CD4-positive, alpha-beta memory T cell (primary cell): ENCODE measurements at regions not wholly inside any gene's neighbourhood (a gene's known extent, or its start where the extent isn't known, plus 50 kb on each side); places are given as distances from the start of the nearest gene placed in this dataset.

Source experiments
- CTCF ChIA-PET: fragments of 350-600 bp; sonication (Branson Sonifier 250); formaldehyde crosslinking; loops from one replicate; lab custom pipeline; 2021; ENCODE audit warnings: inconsistent platforms; ENCODE audit not compliant: partially characterized antibody; lab: Charles Lee
- POLR2A ChIA-PET: fragments of 350-600 bp; sonication (Branson Sonifier 250); formaldehyde crosslinking; loops from one replicate; lab custom pipeline; 2021; ENCODE audit not compliant: partially characterized antibody; lab: Charles Lee
- DNase-seq, 5 donors: peaks; one replicate each; pipeline versions ENCODE4 v3.0.0 to v3.0.0-alpha.2; 2020 to 2022; ENCODE audit warnings: mixed read lengths in 1 of 5
- H3K27ac ChIP-seq: one replicate; pipeline ENCODE4 v1.7.0; 2013; ENCODE audit warnings: low read depth, low read length
- H3K27me3 ChIP-seq: 2 replicates; pipeline ENCODE4 v1.7.0; 2013; ENCODE audit warnings: mild to moderate bottlenecking, low read length, moderate library complexity; ENCODE audit not compliant: insufficient read depth
- H3K36me3 ChIP-seq: 2 replicates; pipeline ENCODE4 v1.7.0; 2013; ENCODE audit warnings: mild to moderate bottlenecking, low read length, moderate library complexity; ENCODE audit not compliant: insufficient read depth
- H3K4me1 ChIP-seq: 2 replicates; pipeline ENCODE4 v1.7.0; 2013; ENCODE audit warnings: mild to moderate bottlenecking, low read length, moderate library complexity; ENCODE audit not compliant: insufficient read depth
- H3K4me3 ChIP-seq, 2 donors: one replicate each; pipeline ENCODE4 v1.7.0; 2013; ENCODE audit warnings: low read length in 2 of 2, mild to moderate bottlenecking in 1 of 2
- H3K9me3 ChIP-seq, 2 donors: one replicate each; pipeline ENCODE4 v1.7.0; 2013; ENCODE audit warnings: low read length in 2 of 2, control low read depth in 1 of 2; ENCODE audit not compliant: control insufficient read depth in 1 of 2
- H3K27ac Mint-ChIP-seq, 7 donors: one replicate each; pipeline ENCODE4 v1.8.0; 2020 to 2021; ENCODE audit warnings: mixed read lengths in 7 of 7, mild to moderate bottlenecking in 6 of 7, inconsistent platforms in 3 of 7, moderate library complexity in 3 of 7
- H3K27me3 Mint-ChIP-seq, 2 donors: one replicate each; pipeline ENCODE4 v1.8.0; 2020 to 2021; ENCODE audit warnings: mixed read lengths in 2 of 2
- H3K36me3 Mint-ChIP-seq, 2 donors: one replicate each; pipeline ENCODE4 v1.8.0; 2020 to 2021; ENCODE audit warnings: mixed read lengths in 2 of 2, inconsistent platforms in 1 of 2, mild to moderate bottlenecking in 1 of 2
- H3K4me1 Mint-ChIP-seq, 4 donors: one replicate each; pipeline ENCODE4 v1.8.0; 2020 to 2021; ENCODE audit warnings: mixed read lengths in 4 of 4, mild to moderate bottlenecking in 1 of 4
- H3K4me3 Mint-ChIP-seq, 8 donors: one replicate each; pipeline ENCODE4 v1.8.0; 2020 to 2021; ENCODE audit warnings: mixed read lengths in 8 of 8, mild to moderate bottlenecking in 7 of 8, moderate library complexity in 6 of 8, inconsistent platforms in 3 of 8
- H3K9me3 Mint-ChIP-seq, 8 donors: one replicate each; pipeline ENCODE4 v1.8.0; 2020 to 2021; ENCODE audit warnings: mixed read lengths in 8 of 8, mild to moderate bottlenecking in 5 of 8, inconsistent platforms in 3 of 8, moderate library complexity in 1 of 8
- intact Hi-C: fragments of 100-400 bp; cut with micrococcal nuclease; formaldehyde crosslinking; loops from one replicate; pipeline ENCODE4 v1.15.1; 2023

GRCh38 chr16:85162478-85163277 is 50.4 kb upstream of the CIBAR2 start:
- CTCF ChIA-PET = no interaction called here
- no peak overlapping the region for H3K27ac ChIP-seq
- Mint-ChIP-seq H3K27ac (no peak overlapping the region), H3K4me3 (no peak overlapping the region), H3K36me3 (no peaks in the 10 kb centered on the region), H3K27me3 (peaks cover 7 to 16% of the 10 kb centered on the region in 2 donors), H3K9me3 (no peaks in the 10 kb centered on the region), H3K4me1 (peaks cover 4 to 13% (median 7%) of the 10 kb centered on the region in 4 donors)
- intact Hi-C loops = no loop called here
- H3K27me3 ChIP-seq = no peaks in the 10 kb centered on the region
- H3K36me3 ChIP-seq = no peaks in the 10 kb centered on the region
- H3K4me1 ChIP-seq = peaks cover 5% of the 10 kb centered on the region
- POLR2A ChIA-PET = no interaction called here
- H3K4me3 ChIP-seq = no peak overlapping the region
- DNase-seq = no peak
- H3K9me3 ChIP-seq = no peaks in the 10 kb centered on the region

GRCh38 chr16:85163278-85164112 is 51.2 kb upstream of the CIBAR2 start:
- no peak overlapping the region for H3K4me3 ChIP-seq
- Mint-ChIP-seq H3K4me3 (no peak overlapping the region), H3K36me3 (no peaks in the 10 kb centered on the region), H3K27ac (no peak overlapping the region), H3K27me3 (peaks cover 10 to 21% of the 10 kb centered on the region in 2 donors), H3K9me3 (no peaks in the 10 kb centered on the region), H3K4me1 (peaks cover 0 to 8% (median 0%) of the 10 kb centered on the region in 4 donors)
- intact Hi-C loops = no loop called here
- H3K9me3 ChIP-seq = no peaks in the 10 kb centered on the region
- ChIA-PET POLR2A (no interaction called here), CTCF (no interaction called here)
- H3K27ac ChIP-seq = no peak overlapping the region
- DNase-seq = no peak
- H3K4me1 ChIP-seq = no peaks in the 10 kb centered on the region
- peaks cover 4% of the 10 kb centered on the region for H3K27me3 ChIP-seq
- H3K36me3 ChIP-seq = no peaks in the 10 kb centered on the region

- intact Hi-C loops = no loop called here
- CTCF ChIA-PET = no interaction called here
These were observed 52.2 kb upstream of the CIBAR2 start for GRCh38 chr16:85164431-85164830.

GRCh38 chr16:85164838-85165516 is 52.7 kb upstream of the CIBAR2 start:
- no peak overlapping the region for H3K27ac Mint-ChIP-seq
- H3K27me3 ChIP-seq = peaks cover 6% of the 10 kb centered on the region
- ChIA-PET CTCF (no interaction called here), POLR2A (no interaction called here)
- no peak overlapping the region for H3K4me3 Mint-ChIP-seq
- intact Hi-C loops = no loop called here
- peaks cover 8 to 23% of the 10 kb centered on the region in 2 donors for H3K27me3 Mint-ChIP-seq
- no peaks in the 10 kb centered on the region for H3K36me3 Mint-ChIP-seq
- H3K9me3 ChIP-seq = no peaks in the 10 kb centered on the region
- peaks cover 0 to 3% (median 0%) of the 10 kb centered on the region in 4 donors for H3K4me1 Mint-ChIP-seq
- no peak overlapping the region for H3K27ac ChIP-seq
- DNase-seq = no peak
- H3K9me3 Mint-ChIP-seq = no peaks in the 10 kb centered on the region
- no peak overlapping the region for H3K4me3 ChIP-seq
- H3K36me3 ChIP-seq = no peaks in the 10 kb centered on the region
- no peaks in the 10 kb centered on the region for H3K4me1 ChIP-seq

More at GRCh38 chr16:85164431-85164830, 52.2 kb upstream of the CIBAR2 start:
- Mint-ChIP-seq H3K27me3 (peaks cover 10 to 23% of the 10 kb centered on the region in 2 donors), H3K4me3 (no peak overlapping the region), H3K4me1 (peaks cover 0 to 7% (median 0%) of the 10 kb centered on the region in 4 donors), H3K9me3 (no peaks in the 10 kb centered on the region), H3K27ac (no peak overlapping the region), H3K36me3 (no peaks in the 10 kb centered on the region)
- Histone ChIP-seq H3K27ac (no peak overlapping the region), H3K36me3 (no peaks in the 10 kb centered on the region), H3K27me3 (peaks cover 6% of the 10 kb centered on the region), H3K9me3 (no peaks in the 10 kb centered on the region), H3K4me3 (no peak overlapping the region), H3K4me1 (no peaks in the 10 kb centered on the region)
- DNase-seq = no peak
- POLR2A ChIA-PET = no interaction called here

GRCh38 chr16:85165781-85166180 is 53.5 kb upstream of the CIBAR2 start:
- Mint-ChIP-seq H3K4me3 (no peak overlapping the region), H3K9me3 (no peaks in the 10 kb centered on the region), H3K27ac (no peak overlapping the region), H3K27me3 (peaks cover 11 to 24% of the 10 kb centered on the region in 2 donors), H3K36me3 (no peaks in the 10 kb centered on the region), H3K4me1 (peaks cover 0 to 3% (median 0%) of the 10 kb centered on the region in 4 donors)
- no peak overlapping the region for H3K27ac ChIP-seq
- ChIA-PET CTCF (no interaction called here), POLR2A (no interaction called here)
- intact Hi-C loops = no loop called here
- no peaks in the 10 kb centered on the region for H3K9me3 ChIP-seq
- no peaks in the 10 kb centered on the region for H3K4me1 ChIP-seq
- peaks cover 6% of the 10 kb centered on the region for H3K27me3 ChIP-seq
- no peak for DNase-seq
- H3K4me3 ChIP-seq = no peak overlapping the region
- no peaks in the 10 kb centered on the region for H3K36me3 ChIP-seq

GRCh38 chr16:85166281-85166680 is 54.0 kb upstream of the CIBAR2 start:
- POLR2A ChIA-PET = no interaction called here
- H3K36me3 Mint-ChIP-seq = no peaks in the 10 kb centered on the region
- CTCF ChIA-PET = no interaction called here
- Histone ChIP-seq H3K27me3 (peaks cover 6% of the 10 kb centered on the region), H3K27ac (no peak overlapping the region), H3K4me1 (no peaks in the 10 kb centered on the region), H3K9me3 (no peaks in the 10 kb centered on the region), H3K36me3 (no peaks in the 10 kb centered on the region), H3K4me3 (no peak overlapping the region)
- DNase-seq = no peak
- H3K27me3 Mint-ChIP-seq = peaks cover 12 to 25% of the 10 kb centered on the region in 2 donors
- no peak overlapping the region for H3K27ac Mint-ChIP-seq
- intact Hi-C loops = no loop called here
- no peaks in the 10 kb centered on the region for H3K9me3 Mint-ChIP-seq
- H3K4me3 Mint-ChIP-seq = no peak overlapping the region
- peaks cover 0 to 3% (median 0%) of the 10 kb centered on the region in 4 donors for H3K4me1 Mint-ChIP-seq
